Caco-2 (cell line): ENCODE measurements at regions not wholly inside any gene's neighbourhood (a gene's known extent, or its start where the extent isn't known, plus 50 kb on each side); places are given as distances from the start of the nearest gene placed in this dataset.

ENCODE experiments used
- BruUV-seq: library from RNA; stranded (reverse); fragments of 400-500 nt; replicated peaks from 2 replicates; lab custom pipeline; 2021; lab: Mats Ljungman, UMichigan
- CTCF ChIA-PET: fragments of 300-600 bp; sonication (Branson Sonifier 250); formaldehyde crosslinking; loops from one replicate; lab custom pipeline; 2022; ENCODE audit warnings: antibody characterized with exemption; lab: Charles Lee
- POLR2A ChIA-PET: fragments of 300-600 bp; sonication (Branson Sonifier 250); formaldehyde crosslinking; loops from one replicate; lab custom pipeline; 2022; ENCODE audit warnings: antibody characterized with exemption; lab: Charles Lee
- DNase-seq, 2 experiments: peaks; one replicate each; pipeline versions ENCODE4 v3.0.0 to v3.0.0-alpha.2; 2020 to 2022
- H3K27me3 ChIP-seq: replicated peaks from 2 replicates; pipeline ENCODE4 v1.6.0; 2011; ENCODE audit warnings: low read length; ENCODE audit not compliant: control insufficient read depth, insufficient read depth
- H3K36me3 ChIP-seq: 2 replicates; pipeline ENCODE4 v1.5.1; 2011; ENCODE audit warnings: low read length; ENCODE audit not compliant: control insufficient read depth, insufficient read depth
- H3K4me1 ChIP-seq: fragments of 250-450 bp; sonication (Bioruptor Pico); 2 replicates; pipeline ENCODE4 v1.5.1; 2020; ENCODE audit warnings: mild to moderate bottlenecking
- H3K4me3 ChIP-seq: 2 replicates; pipeline ENCODE4 v1.5.1; 2011; ENCODE audit warnings: low read depth, mild to moderate bottlenecking, control low read depth, low read length
- H3K9me3 ChIP-seq: fragments of 250-450 bp; sonication (Bioruptor Pico); 2 replicates; pipeline ENCODE4 v1.5.1; 2020; ENCODE audit warnings: mild to moderate bottlenecking, moderate library complexity
- H3K27ac Mint-ChIP-seq: one replicate; pipeline ENCODE4 v1.8.0; 2022; ENCODE audit warnings: mixed read lengths; ENCODE audit not compliant: unreplicated experiment
- H3K27me3 Mint-ChIP-seq: one replicate; pipeline ENCODE4 v1.8.0; 2022; ENCODE audit warnings: mixed read lengths; ENCODE audit not compliant: insufficient read depth, unreplicated experiment
- H3K36me3 Mint-ChIP-seq: one replicate; pipeline ENCODE4 v1.8.0; 2022; ENCODE audit warnings: mild to moderate bottlenecking, mixed read lengths; ENCODE audit not compliant: insufficient read depth, unreplicated experiment
- H3K4me1 Mint-ChIP-seq: one replicate; pipeline ENCODE4 v1.8.0; 2022; ENCODE audit warnings: low read depth, mixed read lengths; ENCODE audit not compliant: unreplicated experiment
- H3K4me3 Mint-ChIP-seq: one replicate; pipeline ENCODE4 v1.8.0; 2022; ENCODE audit warnings: mild to moderate bottlenecking, moderate library complexity, mixed read lengths; ENCODE audit not compliant: unreplicated experiment
- H3K9me3 Mint-ChIP-seq: one replicate; pipeline ENCODE4 v1.8.0; 2022; ENCODE audit warnings: mixed read lengths; ENCODE audit not compliant: unreplicated experiment
- intact Hi-C: fragments of 100-400 bp; cut with micrococcal nuclease; formaldehyde crosslinking; loops from one replicate; pipeline ENCODE4 v1.10.0; 2022; ENCODE audit not compliant: unreplicated experiment
- TF ChIP-seq, protein P1 (sequence below), 2 experiments: fragments of 200-600 bp in 1 of 2; IDR thresholded peaks; 1 replicate in 1 of 2; 2 replicates in 1 of 2; pipeline versions ENCODE4 v1.5.1 to v1.8.0; 2011 to 2022; ENCODE audit warnings: antibody characterized with exemption in 1 of 2, control low read depth in 1 of 2, inconsistent platforms in 1 of 2, low read depth in 1 of 2, low read length in 1 of 2, mild to moderate bottlenecking in 1 of 2, moderate library complexity in 1 of 2; ENCODE audit not compliant: insufficient read depth in 1 of 2, severe bottlenecking in 1 of 2, unreplicated experiment in 1 of 2

DNA sequence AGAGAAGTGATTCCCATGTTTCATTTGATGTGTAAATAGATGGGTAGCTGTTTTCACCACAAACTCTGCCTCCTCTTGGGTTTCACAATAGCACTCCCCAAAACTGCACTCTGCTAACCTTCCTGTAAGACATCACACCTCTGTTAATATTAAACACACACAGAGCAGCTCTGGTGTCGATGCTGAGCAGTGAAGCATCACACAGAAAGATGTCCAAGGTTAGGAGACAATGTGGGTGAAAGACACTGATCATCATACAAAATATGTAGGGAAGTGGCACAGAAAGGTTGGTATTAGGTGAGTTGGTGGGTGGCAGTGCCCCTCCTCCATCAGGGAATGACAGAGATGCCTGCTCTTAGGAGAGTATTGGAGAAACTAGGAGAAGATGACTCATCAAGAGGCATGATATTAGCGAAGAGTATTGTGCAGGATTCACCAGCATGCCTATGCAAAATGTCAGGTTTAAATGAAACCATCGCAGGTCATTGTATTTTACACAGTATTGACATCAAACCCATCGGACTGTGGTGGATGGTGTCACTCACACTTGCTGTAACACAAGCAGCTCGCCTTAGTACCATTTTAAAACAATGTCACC lies 199.7 kb downstream of the TBXT start:
- Mint-ChIP-seq H3K9me3 (no peaks in the 10 kb centered on the region), H3K36me3 (no peaks in the 10 kb centered on the region), H3K4me3 (no peak overlapping the region), H3K27me3 (peaks cover 23% of the 10 kb centered on the region), H3K27ac (no peak overlapping the region), H3K4me1 (no peaks in the 10 kb centered on the region)
- no peaks in the 10 kb centered on the region for H3K4me1 ChIP-seq
- no peaks in the 10 kb centered on the region for H3K27me3 ChIP-seq
- H3K36me3 ChIP-seq: no peaks in the 10 kb centered on the region
- BruUV-seq: no TSS peak
- no peak for DNase-seq
- TF ChIP-seq, protein P1, sequence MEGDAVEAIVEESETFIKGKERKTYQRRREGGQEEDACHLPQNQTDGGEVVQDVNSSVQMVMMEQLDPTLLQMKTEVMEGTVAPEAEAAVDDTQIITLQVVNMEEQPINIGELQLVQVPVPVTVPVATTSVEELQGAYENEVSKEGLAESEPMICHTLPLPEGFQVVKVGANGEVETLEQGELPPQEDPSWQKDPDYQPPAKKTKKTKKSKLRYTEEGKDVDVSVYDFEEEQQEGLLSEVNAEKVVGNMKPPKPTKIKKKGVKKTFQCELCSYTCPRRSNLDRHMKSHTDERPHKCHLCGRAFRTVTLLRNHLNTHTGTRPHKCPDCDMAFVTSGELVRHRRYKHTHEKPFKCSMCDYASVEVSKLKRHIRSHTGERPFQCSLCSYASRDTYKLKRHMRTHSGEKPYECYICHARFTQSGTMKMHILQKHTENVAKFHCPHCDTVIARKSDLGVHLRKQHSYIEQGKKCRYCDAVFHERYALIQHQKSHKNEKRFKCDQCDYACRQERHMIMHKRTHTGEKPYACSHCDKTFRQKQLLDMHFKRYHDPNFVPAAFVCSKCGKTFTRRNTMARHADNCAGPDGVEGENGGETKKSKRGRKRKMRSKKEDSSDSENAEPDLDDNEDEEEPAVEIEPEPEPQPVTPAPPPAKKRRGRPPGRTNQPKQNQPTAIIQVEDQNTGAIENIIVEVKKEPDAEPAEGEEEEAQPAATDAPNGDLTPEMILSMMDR (IDR thresholded peaks at IDR 0.05; ENCODE audit: insufficient read depth in 1 of 2, low read depth in 1 of 2, low read length in 1 of 2, severe bottlenecking in 1 of 2, unreplicated experiment in 1 of 2): no peak
- ChIA-PET POLR2A (no interaction called here), CTCF (no interaction called here)
- H3K9me3 ChIP-seq: no peaks in the 10 kb centered on the region
- intact Hi-C loops: no loop called here
- no peak overlapping the region for H3K4me3 ChIP-seq

DNA sequence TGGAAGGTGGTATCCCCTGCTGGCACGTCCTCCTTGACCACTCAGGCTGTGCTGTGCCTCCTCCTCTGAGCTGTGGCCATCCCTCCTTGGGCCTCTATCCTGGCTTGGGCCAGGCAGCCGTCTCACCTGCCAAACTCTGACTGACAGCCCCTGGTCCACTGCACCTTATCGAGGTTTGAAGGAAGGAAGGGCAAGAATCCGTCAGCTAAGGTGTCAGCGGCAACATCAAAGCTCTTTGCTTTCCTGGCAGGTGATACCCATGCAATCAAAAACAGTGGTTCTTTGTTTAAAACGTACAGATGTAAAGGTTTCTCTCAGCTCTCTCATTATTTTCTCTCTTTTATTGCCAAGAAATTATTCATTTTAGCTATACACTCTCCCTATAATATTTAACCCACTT lies 203.9 kb downstream of the TBXT start:
- intact Hi-C loops: no loop called here
- Histone ChIP-seq H3K4me3 (no peak overlapping the region), H3K36me3 (no peaks in the 10 kb centered on the region), H3K4me1 (no peaks in the 10 kb centered on the region), H3K9me3 (no peaks in the 10 kb centered on the region), H3K27me3 (no peaks in the 10 kb centered on the region; the same call in 1 of the 2 replicates)
- TF ChIP-seq, protein P1 (IDR thresholded peaks at IDR 0.05; ENCODE audit: insufficient read depth in 1 of 2, low read depth in 1 of 2, low read length in 1 of 2, severe bottlenecking in 1 of 2, unreplicated experiment in 1 of 2): no peak
- DNase-seq: no peak
- BruUV-seq: no TSS peak
- Mint-ChIP-seq H3K4me3 (no peak overlapping the region), H3K36me3 (no peaks in the 10 kb centered on the region), H3K9me3 (no peaks in the 10 kb centered on the region), H3K27me3 (peaks cover 25% of the 10 kb centered on the region), H3K27ac (no peak overlapping the region), H3K4me1 (no peaks in the 10 kb centered on the region)
- ChIA-PET CTCF (no interaction called here), POLR2A (no interaction called here)

GRCh38 chr6:165962366-165962765 lies 205.3 kb downstream of the TBXT start:
- DNase-seq: no peak
- CTCF ChIA-PET: no interaction called here
- Histone ChIP-seq H3K9me3 (no peaks in the 10 kb centered on the region), H3K4me3 (no peak overlapping the region), H3K36me3 (no peaks in the 10 kb centered on the region), H3K27me3 (no peaks in the 10 kb centered on the region; the same call in 1 of the 2 replicates), H3K4me1 (no peaks in the 10 kb centered on the region)
- H3K36me3 Mint-ChIP-seq: no peaks in the 10 kb centered on the region
- H3K4me1 Mint-ChIP-seq: no peaks in the 10 kb centered on the region
- POLR2A ChIA-PET: no interaction called here
- H3K4me3 Mint-ChIP-seq: no peak overlapping the region
- TF ChIP-seq, protein P1 (IDR thresholded peaks at IDR 0.05; ENCODE audit: insufficient read depth in 1 of 2, low read depth in 1 of 2, low read length in 1 of 2, severe bottlenecking in 1 of 2, unreplicated experiment in 1 of 2): no peak
- H3K27ac Mint-ChIP-seq: no peak overlapping the region
- peaks cover 24% of the 10 kb centered on the region for H3K27me3 Mint-ChIP-seq
- no TSS peak for BruUV-seq
- intact Hi-C loops: no loop called here
- H3K9me3 Mint-ChIP-seq: no peaks in the 10 kb centered on the region
